NCI-H526 (cell line): ENCODE measurements at regions not wholly inside any gene's neighbourhood (a gene's known extent, or its start where the extent isn't known, plus 50 kb on each side); places are given as distances from the start of the nearest gene placed in this dataset.

ENCODE experiments used
- DNase-seq, 2 experiments: peaks; one replicate each; lab custom pipeline; 2025; lab: John Stamatoyannopoulos, UW

GRCh38 chr11:134591338-134591737 lies 179.3 kb upstream of the B3GAT1 start:
- DNase-seq = no peak

GRCh38 chr11:134589129-134589528 lies 177.1 kb upstream of the B3GAT1 start:
- DNase-seq = peak; percentile 21 to 57

DNA sequence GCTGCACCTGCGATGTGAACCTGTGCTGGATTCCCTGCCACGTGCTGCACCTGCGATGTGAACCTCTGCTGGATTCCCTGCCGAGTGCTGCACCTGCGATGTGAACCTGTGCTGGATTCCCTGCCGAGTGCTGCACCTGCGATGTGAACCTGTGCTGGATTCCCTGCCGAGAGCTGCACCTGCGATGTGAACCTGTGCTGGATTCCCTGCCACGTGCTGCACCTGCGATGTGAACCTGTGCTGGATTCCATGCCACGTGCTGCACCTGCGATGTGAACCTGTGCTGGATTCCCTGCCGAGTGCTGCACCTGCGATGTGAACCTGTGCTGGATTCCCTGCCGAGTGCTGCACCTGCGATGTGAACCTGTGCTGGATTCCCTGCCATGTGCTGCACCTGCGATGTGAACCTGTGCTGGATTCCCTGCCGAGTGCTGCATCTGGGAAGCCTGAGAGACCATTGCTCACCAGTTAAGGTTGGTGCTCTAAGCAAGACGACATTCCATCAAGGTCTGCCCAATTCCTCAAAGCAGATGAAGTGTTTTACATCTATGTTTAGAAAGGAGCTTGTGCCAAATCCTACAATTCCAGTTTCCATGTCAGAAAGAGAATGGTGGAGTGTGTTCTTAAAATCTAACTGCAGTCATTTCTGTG lies 176.5 kb upstream of the B3GAT1 start:
- peak in 1 of 2 experiments; percentile 57 for DNase-seq

DNA sequence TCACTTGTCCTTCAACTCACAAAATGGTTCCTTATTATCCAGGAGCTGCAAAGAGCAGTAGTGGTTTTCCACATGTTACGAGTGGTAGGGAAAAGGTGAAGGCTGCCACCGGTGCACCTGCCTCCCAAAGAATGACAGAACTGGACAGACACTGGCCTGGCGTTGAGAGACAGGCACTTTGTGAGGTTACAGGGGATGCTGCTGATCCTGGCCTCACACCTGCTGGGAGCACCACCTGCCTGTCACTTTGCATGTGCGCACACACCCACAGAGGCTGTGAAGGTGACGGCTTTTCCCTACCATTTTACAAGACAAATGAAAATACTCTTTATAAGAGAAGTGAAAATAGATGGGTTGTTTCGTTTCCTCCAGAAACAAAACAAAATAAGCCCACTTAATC lies 175.3 kb upstream of the B3GAT1 start:
- DNase-seq = peak; percentile 80 to 93

GRCh38 chr11:134586726-134587125 lies 174.7 kb upstream of the B3GAT1 start:
- DNase-seq = no peak

DNA sequence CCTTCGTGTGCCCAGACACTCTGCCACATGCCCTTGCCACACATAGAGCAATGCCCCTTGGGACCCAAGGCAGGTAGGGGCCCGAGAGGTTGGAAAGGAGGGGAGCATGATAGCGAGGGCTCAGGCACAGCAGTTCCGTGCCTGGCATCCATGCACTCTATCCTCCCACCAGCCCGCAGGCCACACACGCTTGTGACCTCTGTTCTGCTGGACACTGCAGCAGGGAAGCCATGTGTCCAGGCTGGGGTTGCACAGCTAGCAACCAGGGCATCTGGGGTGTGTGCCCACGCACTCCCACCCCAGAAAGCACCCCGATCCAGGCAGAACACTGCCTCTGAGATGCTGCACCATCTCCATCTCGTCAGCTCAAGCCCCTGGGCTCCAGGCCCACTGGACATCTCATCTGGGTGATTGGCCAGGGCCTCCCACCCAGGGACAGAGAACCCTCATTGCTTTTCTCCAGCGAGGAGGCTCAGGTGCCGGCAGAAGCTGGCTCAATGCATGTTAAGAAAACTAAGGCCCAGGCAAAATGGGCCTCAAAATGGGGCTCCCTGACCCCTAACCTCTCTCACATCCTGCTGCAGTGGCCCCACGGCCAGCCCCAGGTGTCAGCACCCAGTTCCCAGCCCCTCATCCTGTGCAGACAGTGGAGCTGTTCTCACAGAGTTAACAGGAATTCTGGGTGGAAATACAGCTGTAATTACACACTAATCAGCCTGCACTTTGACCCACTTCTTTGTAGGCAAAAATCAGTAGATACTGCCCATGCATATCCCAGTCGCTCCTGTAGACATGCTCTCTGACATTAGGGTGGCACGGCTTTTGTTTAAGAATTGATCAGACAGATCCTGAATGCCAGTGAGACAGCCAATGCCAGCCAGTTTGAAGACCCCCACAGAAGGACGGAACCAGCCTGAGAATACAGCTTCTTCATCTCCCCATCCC lies 173.9 kb upstream of the B3GAT1 start:
- DNase-seq = no peak

DNA sequence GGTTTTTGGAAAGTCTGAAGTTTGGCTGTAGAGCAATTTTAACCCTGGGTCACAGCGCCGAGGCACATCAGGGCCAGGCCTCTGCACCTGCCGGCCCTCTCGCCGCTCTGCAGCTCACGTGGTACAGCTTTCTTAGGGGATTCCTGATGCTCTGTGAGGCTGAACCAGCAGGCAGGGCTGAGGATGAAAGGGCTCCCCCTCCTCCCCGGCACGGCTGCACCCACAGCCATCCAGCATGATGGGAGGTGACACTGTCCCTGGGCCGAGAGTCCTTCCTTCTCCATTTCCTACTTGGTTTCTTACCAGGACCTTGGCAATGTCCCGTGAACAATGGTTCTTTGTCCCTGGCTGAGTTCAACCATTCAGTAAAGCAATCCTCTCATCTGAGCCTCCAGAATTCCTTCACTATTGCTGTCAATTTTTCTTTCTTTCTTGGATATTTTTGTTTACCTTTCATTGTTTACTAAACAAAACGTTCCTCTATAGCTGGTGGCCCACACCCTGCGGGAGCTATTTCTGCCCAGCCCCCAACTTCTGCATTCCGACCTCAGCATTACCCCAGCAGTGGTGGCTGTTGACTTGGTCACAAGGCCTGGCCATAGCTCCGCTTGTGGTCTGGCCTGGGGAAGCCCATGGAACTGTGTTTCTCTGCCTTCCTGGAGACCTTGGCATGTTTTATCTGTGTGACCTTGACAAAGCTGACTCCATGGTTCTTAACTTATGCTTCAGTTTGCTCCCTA lies 172.8 kb upstream of the B3GAT1 start:
- peak in 1 of 2 experiments; percentile 74 for DNase-seq

- DNase-seq = no peak
These were observed 172.0 kb upstream of the B3GAT1 start for GRCh38 chr11:134584001-134584561.

- no peak for DNase-seq
These were observed 171.5 kb upstream of the B3GAT1 start for GRCh38 chr11:134583397-134583990.

DNA sequence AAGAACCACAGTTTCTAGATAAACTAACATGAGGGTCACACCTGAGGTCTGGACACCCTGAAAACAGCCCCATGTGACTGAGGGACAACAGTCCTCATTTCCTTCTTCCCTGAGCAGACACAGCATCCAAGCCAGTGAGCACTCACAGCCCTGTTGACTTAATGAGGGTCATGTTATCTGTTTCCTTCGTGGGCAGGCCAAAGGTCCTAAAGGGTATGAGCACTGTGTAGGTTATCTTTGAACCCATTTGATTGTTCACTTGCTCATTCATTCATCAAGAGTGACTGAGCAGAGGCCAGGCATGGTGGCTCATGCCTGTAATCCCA lies 170.7 kb upstream of the B3GAT1 start:
- DNase-seq = no peak

GRCh38 chr11:134581966-134582769 lies 170.1 kb upstream of the B3GAT1 start:
- DNase-seq = no peak

DNA sequence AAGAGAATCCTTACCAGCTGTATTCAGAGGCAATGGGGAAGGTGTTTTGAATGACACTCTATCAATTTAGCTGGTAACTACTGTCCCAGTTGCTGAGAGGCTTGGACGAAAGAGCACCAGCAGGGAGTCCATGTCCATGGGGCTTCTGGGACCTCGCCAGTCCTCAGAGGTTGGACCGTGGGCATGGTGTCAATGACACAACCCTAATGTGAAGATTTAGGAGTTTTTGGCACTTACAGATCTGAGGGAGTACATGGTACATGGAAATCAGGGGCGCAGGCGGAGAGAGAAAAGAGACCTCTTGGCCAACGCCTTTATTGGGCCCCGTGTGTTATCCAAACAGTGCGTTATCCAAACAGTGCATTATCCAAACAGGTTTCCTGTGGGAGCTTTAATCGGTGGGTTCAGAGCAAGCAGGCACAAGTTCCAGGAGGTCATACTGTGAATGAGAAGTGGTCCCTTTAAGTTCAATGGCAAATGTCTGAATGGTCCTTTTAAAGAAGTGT lies 169.1 kb upstream of the B3GAT1 start:
- no peak for DNase-seq

DNA sequence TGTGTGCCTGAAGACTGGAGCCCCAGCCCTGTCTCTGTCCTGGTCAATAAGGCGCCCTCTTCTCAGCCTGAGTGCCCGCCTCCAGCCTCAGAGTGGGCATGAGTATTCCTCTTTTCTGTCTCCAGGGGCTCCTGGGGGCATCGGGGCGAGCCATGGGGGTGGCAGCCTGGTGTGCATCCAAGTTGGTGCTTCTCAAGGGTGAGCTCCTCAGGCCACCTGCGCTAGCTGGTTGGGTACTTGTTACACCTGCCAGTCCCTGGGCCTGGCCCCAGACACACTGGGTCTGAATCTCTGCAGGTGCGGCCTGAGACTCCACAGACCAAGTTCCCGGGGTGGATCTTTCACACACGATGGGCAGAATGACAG lies 168.6 kb upstream of the B3GAT1 start:
- no peak for DNase-seq

DNA sequence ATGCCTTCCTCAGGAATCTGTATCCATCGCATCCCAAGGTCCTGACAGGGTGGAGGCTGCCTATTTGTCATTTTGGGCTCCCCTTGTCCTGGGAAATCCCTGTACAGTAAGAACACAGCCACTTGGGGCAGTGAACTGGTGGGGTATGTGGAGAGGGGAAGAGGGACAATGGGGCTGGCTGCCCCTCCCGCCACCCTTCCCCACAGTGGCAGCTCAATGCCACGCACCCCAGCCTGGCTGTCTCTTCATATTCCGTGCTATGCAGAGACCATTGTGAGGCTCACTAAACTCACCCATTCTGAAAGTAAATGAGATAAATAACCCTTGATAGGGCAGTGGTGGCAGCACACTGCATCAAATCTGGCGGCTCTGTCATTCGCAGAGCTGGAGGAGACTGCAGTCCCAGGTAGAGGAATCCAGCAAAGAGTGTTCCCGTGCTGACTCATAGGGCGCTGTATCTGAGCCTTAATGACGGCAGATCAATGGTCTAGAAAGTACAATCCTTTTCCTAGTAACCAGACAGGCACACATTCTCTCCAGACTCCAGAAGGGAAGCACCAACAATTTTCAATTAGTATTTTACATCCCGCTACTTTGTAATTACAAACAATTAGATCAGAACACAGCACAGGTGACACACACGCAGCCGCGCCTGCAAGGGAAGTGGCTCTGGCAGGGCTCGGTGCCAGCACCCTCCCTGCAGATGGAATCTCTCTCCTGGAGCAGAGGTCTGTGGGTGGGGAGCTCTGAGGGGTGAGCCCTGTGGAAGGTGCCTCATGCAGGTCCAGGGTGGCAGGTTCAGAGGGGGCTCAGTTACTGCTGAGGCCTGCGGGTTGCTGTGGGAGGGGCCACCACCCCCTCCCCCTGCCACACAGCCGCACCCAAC lies 167.9 kb upstream of the B3GAT1 start:
- peak in 1 of 2 experiments; percentile 49 for DNase-seq

DNA sequence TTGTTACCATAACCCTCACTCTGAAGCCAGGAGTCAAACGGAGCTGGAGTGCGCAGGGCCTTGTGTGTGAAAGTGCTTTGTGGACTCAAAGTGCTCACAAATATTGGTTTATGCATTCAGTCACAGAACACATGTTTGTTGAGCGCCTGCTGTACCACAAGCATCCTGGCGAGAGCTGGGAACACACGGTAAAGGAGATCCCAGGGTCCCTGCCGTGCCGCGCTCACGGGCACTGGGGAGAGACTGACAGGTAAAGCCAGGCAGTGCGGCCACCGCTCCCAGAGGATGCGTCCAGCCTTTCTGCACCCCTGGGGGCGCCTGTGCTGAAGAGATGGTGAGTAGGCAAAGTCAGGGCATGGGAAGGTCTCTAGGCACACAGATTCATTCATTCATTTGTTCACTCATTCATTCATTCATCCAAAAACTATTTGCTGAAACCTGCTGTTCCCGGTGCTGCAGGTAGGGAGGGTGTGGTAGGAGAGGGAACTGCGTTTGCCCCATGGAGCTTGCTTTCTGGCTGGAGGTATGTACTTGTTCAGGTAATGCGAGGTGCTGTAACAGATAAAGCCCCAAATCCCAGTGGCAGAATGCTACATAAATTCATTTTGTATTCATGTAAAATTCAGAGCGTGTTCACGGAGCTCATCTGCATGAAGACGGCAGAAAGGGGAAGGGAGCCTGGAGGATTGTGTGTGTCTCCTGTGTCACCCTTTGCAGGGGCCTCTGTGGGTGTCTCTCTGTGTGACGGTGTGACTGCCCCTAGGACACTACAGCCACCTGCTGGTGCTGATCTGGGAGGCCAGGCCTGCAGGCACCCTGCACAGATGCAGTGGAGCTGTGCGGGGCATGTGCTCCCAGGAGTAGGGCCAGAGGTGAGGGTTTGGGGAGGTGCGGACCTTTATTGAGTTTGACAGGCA lies 167.0 kb upstream of the B3GAT1 start:
- peak; percentile 72 to 88 for DNase-seq

GRCh38 chr11:134577751-134578395 lies 165.8 kb upstream of the B3GAT1 start:
- DNase-seq = no peak

DNA sequence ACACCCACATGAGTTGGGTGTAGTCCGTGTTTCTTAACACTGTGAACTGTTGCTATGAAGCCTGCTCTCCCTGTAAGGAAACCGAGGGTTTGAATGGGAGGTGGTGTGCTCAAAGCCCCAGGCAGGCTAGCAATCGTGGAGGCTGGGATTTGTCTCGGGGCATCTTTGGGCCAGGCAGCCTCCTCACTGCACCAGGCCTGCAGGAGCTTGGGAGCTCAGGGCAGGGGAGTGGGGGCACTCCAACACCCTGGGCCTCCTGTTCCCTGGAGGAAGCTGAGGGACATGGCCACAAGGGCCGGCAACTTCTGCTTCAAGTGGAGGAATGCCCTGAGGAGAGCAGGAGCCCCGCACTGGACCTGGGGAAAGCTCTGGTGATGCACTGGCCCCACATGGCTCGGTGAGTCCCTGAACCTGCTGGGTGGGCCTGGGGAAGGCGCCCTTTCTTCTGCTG lies 164.7 kb upstream of the B3GAT1 start:
- no peak for DNase-seq

GRCh38 chr11:134576286-134576685 lies 164.2 kb upstream of the B3GAT1 start:
- DNase-seq = no peak
